ENCODE measurements at regions not wholly inside any gene's neighbourhood (a gene's known extent, or its start where the extent isn't known, plus 50 kb on each side); places are given as distances from the start of the nearest gene placed in this dataset.

GRCh38 chr3:36212251-36212650 lies 168.1 kb upstream of the STAC start:
- Mint-ChIP-seq H3K27me3 (no peaks in the 10 kb centered on the region), H3K9me3 (no peaks in the 10 kb centered on the region), H3K36me3 (no peaks in the 10 kb centered on the region), H3K4me3 (no peak overlapping the region), H3K27ac (no peak overlapping the region), H3K4me1 (no peaks in the 10 kb centered on the region)
- no peak for DNase-seq
- CTCF ChIA-PET, result no interaction called here

GRCh38 chr3:36214460-36214859 lies 165.8 kb upstream of the STAC start:
- Mint-ChIP-seq H3K9me3 (no peaks in the 10 kb centered on the region), H3K4me3 (no peak overlapping the region), H3K36me3 (no peaks in the 10 kb centered on the region), H3K27ac (no peak overlapping the region), H3K4me1 (no peaks in the 10 kb centered on the region), H3K27me3 (no peaks in the 10 kb centered on the region)
- no peak for DNase-seq
- CTCF ChIA-PET, result no interaction called here

GRCh38 chr3:36215241-36215640 lies 165.1 kb upstream of the STAC start:
- H3K4me3 Mint-ChIP-seq, result no peak overlapping the region
- H3K27ac Mint-ChIP-seq, result no peak overlapping the region
- CTCF ChIA-PET, result no interaction called here
- no peaks in the 10 kb centered on the region for H3K4me1 Mint-ChIP-seq
- no peaks in the 10 kb centered on the region for H3K9me3 Mint-ChIP-seq
- no peaks in the 10 kb centered on the region for H3K27me3 Mint-ChIP-seq
- no peak for DNase-seq
- no peaks in the 10 kb centered on the region for H3K36me3 Mint-ChIP-seq

- Mint-ChIP-seq H3K36me3 (no peaks in the 10 kb centered on the region), H3K27ac (no peak overlapping the region), H3K4me1 (no peaks in the 10 kb centered on the region), H3K27me3 (no peaks in the 10 kb centered on the region), H3K9me3 (no peaks in the 10 kb centered on the region), H3K4me3 (no peak overlapping the region)
- CTCF ChIA-PET, result no interaction called here
- DNase-seq, result no peak
Observed at GRCh38 chr3:36219398-36219797, 160.9 kb upstream of the STAC start.

- H3K4me1 Mint-ChIP-seq, result no peaks in the 10 kb centered on the region
Observed at GRCh38 chr3:36220173-36220572, 160.1 kb upstream of the STAC start.

GRCh38 chr3:36221975-36222374 lies 158.3 kb upstream of the STAC start:
- no peak overlapping the region for H3K4me3 Mint-ChIP-seq
- CTCF ChIA-PET, result no interaction called here
- peaks cover 2% of the 10 kb centered on the region for H3K9me3 Mint-ChIP-seq
- no peaks in the 10 kb centered on the region for H3K27me3 Mint-ChIP-seq
- no peaks in the 10 kb centered on the region for H3K4me1 Mint-ChIP-seq
- H3K27ac Mint-ChIP-seq, result no peak overlapping the region
- DNase-seq, result no peak
- no peaks in the 10 kb centered on the region for H3K36me3 Mint-ChIP-seq

More at GRCh38 chr3:36220173-36220572, 160.1 kb upstream of the STAC start:
- no peaks in the 10 kb centered on the region for H3K36me3 Mint-ChIP-seq
- H3K27ac Mint-ChIP-seq, result no peak overlapping the region
- H3K9me3 Mint-ChIP-seq, result no peaks in the 10 kb centered on the region
- CTCF ChIA-PET, result no interaction called here
- no peak overlapping the region for H3K4me3 Mint-ChIP-seq
- DNase-seq, result no peak
- no peaks in the 10 kb centered on the region for H3K27me3 Mint-ChIP-seq

- peaks cover 2% of the 10 kb centered on the region for H3K9me3 Mint-ChIP-seq
- no peak for DNase-seq
- CTCF ChIA-PET, result no interaction called here
- no peaks in the 10 kb centered on the region for H3K27me3 Mint-ChIP-seq
- H3K4me1 Mint-ChIP-seq, result no peaks in the 10 kb centered on the region
- no peak overlapping the region for H3K27ac Mint-ChIP-seq
- H3K36me3 Mint-ChIP-seq, result no peaks in the 10 kb centered on the region
- H3K4me3 Mint-ChIP-seq, result no peak overlapping the region
Observed at GRCh38 chr3:36227980-36228379, 152.3 kb upstream of the STAC start.

GRCh38 chr3:36229496-36229895 lies 150.8 kb upstream of the STAC start:
- H3K36me3 Mint-ChIP-seq, result no peaks in the 10 kb centered on the region
- H3K9me3 Mint-ChIP-seq, result peaks cover 2% of the 10 kb centered on the region
- no peaks in the 10 kb centered on the region for H3K27me3 Mint-ChIP-seq
- no peak overlapping the region for H3K27ac Mint-ChIP-seq
- CTCF ChIA-PET, result no interaction called here
- no peak for DNase-seq
- no peaks in the 10 kb centered on the region for H3K4me1 Mint-ChIP-seq
- H3K4me3 Mint-ChIP-seq, result no peak overlapping the region

- Mint-ChIP-seq H3K36me3 (no peaks in the 10 kb centered on the region), H3K4me1 (no peaks in the 10 kb centered on the region), H3K9me3 (peaks cover 1% of the 10 kb centered on the region), H3K4me3 (no peak overlapping the region), H3K27me3 (no peaks in the 10 kb centered on the region), H3K27ac (no peak overlapping the region)
- CTCF ChIA-PET, result no interaction called here
- DNase-seq, result no peak
Observed at GRCh38 chr3:36232797-36233489, 147.4 kb upstream of the STAC start.

GRCh38 chr3:36244728-36245127 lies 135.6 kb upstream of the STAC start:
- Mint-ChIP-seq H3K4me1 (no peaks in the 10 kb centered on the region), H3K27me3 (no peaks in the 10 kb centered on the region), H3K36me3 (no peaks in the 10 kb centered on the region), H3K4me3 (no peak overlapping the region), H3K9me3 (no peaks in the 10 kb centered on the region), H3K27ac (no peak overlapping the region)
- no peak for DNase-seq
- CTCF ChIA-PET, result no interaction called here

GRCh38 chr3:36248374-36248773 lies 131.9 kb upstream of the STAC start:
- DNase-seq, result no peak
- no peaks in the 10 kb centered on the region for H3K4me1 Mint-ChIP-seq

GRCh38 chr3:36250191-36250590 lies 130.1 kb upstream of the STAC start:
- Mint-ChIP-seq H3K4me3 (no peak overlapping the region), H3K27me3 (no peaks in the 10 kb centered on the region), H3K4me1 (no peaks in the 10 kb centered on the region), H3K9me3 (peaks cover 13% of the 10 kb centered on the region), H3K27ac (no peak overlapping the region), H3K36me3 (no peaks in the 10 kb centered on the region)
- no peak for DNase-seq
- CTCF ChIA-PET, result no interaction called here

More at GRCh38 chr3:36248374-36248773, 131.9 kb upstream of the STAC start:
- Mint-ChIP-seq H3K36me3 (no peaks in the 10 kb centered on the region), H3K27ac (no peak overlapping the region), H3K9me3 (peaks cover 11% of the 10 kb centered on the region), H3K27me3 (no peaks in the 10 kb centered on the region), H3K4me3 (no peak overlapping the region)
- CTCF ChIA-PET, result no interaction called here

- H3K9me3 Mint-ChIP-seq, result peaks cover 9% of the 10 kb centered on the region
- DNase-seq, result no peak
- no peaks in the 10 kb centered on the region for H3K27me3 Mint-ChIP-seq
- no peaks in the 10 kb centered on the region for H3K4me1 Mint-ChIP-seq
- CTCF ChIA-PET, result no interaction called here
- no peak overlapping the region for H3K4me3 Mint-ChIP-seq
- H3K27ac Mint-ChIP-seq, result no peak overlapping the region
- H3K36me3 Mint-ChIP-seq, result no peaks in the 10 kb centered on the region
Observed at GRCh38 chr3:36257158-36257852, 123.0 kb upstream of the STAC start.

GRCh38 chr3:36258421-36258820 lies 121.9 kb upstream of the STAC start:
- H3K36me3 Mint-ChIP-seq, result no peaks in the 10 kb centered on the region
- CTCF ChIA-PET, result no interaction called here
- no peaks in the 10 kb centered on the region for H3K27me3 Mint-ChIP-seq
- peaks cover 3% of the 10 kb centered on the region for H3K9me3 Mint-ChIP-seq
- no peak overlapping the region for H3K27ac Mint-ChIP-seq
- DNase-seq, result no peak
- H3K4me1 Mint-ChIP-seq, result no peaks in the 10 kb centered on the region
- no peak overlapping the region for H3K4me3 Mint-ChIP-seq

GRCh38 chr3:36259580-36259979 lies 120.7 kb upstream of the STAC start:
- Mint-ChIP-seq H3K9me3 (peaks cover 4% of the 10 kb centered on the region), H3K36me3 (no peaks in the 10 kb centered on the region), H3K27me3 (no peaks in the 10 kb centered on the region), H3K4me3 (no peak overlapping the region), H3K4me1 (no peaks in the 10 kb centered on the region), H3K27ac (no peak overlapping the region)
- DNase-seq, result no peak
- CTCF ChIA-PET, result no interaction called here

All from activated naive CD4-positive, alpha-beta T cell treated with anti-CD3 and anti-CD28 coated beads, Interleukin-2, amount 10 ng/mL, durations not matched to agents 7 days and 5 days (primary cell).